Thyroid gland (tissue), 4 donors: ENCODE measurements at regions not wholly inside any gene's neighbourhood (a gene's known extent, or its start where the extent isn't known, plus 50 kb on each side); places are given as distances from the start of the nearest gene placed in this dataset.

Experiments
- DNase-seq, 2 donors: peaks; one replicate each; pipeline ENCODE4 v3.0.0-alpha.2; 2019
- H3K27ac ChIP-seq, 3 donors: fragments of 200-600 bp; sonication (generic); 1 replicate in 2 of 3; 2 replicates in 1 of 3; pipeline ENCODE4 v1.5.1; 2016 to 2019; ENCODE audit warnings: mild to moderate bottlenecking in 1 of 3, moderate library complexity in 1 of 3
- H3K27me3 ChIP-seq: fragments of 200-600 bp; sonication (generic); one replicate; pipeline ENCODE4 v1.5.1; 2019
- H3K36me3 ChIP-seq, 2 donors: fragments of 200-600 bp; sonication (generic); one replicate each; pipeline ENCODE4 v1.5.1; 2016 to 2019
- H3K4me1 ChIP-seq, 2 donors: fragments of 200-600 bp; sonication (generic); one replicate each; pipeline ENCODE4 v1.5.1; 2017 to 2019
- H3K4me3 ChIP-seq, 3 donors: fragments of 200-600 bp; sonication (generic); replicated peaks in 1 of 3; 1 replicate in 2 of 3; 2 replicates in 1 of 3; pipeline ENCODE4 v1.5.1; 2016; ENCODE audit warnings: mild to moderate bottlenecking in 1 of 3
- H3K9me3 ChIP-seq: fragments of 200-600 bp; sonication (generic); one replicate; pipeline ENCODE4 v1.5.1; 2017
- POLR2A ChIP-seq, 2 donors: fragments of 450-650 bp; IDR thresholded peaks; one replicate each; pipeline ENCODE4 v1.6.1; 2017; ENCODE audit warnings: antibody characterized with exemption in 2 of 2, mild to moderate bottlenecking in 2 of 2, moderate library complexity in 1 of 2
- WGBS, 2 donors: methylation state at CpG; one replicate each; pipeline ENCODE4 v1.1.5; 2017; 5-methylcytosine and 5-hydroxymethylcytosine counted together
- intact Hi-C: fragments of 100-400 bp; cut with DNase I; formaldehyde crosslinking; loops from one replicate; pipeline ENCODE4 v1.15.1; 2023
- TF ChIP-seq, protein P1 (sequence below), 6 experiments: fragments of 200-600 bp in 3 of 6; fragments of 450-650 bp in 3 of 6; sonication (generic) in 3 of 6; IDR thresholded peaks; one replicate each; pipeline ENCODE4 v1.5.1; 2016 to 2019; ENCODE audit warnings: antibody characterized with exemption in 6 of 6, mild to moderate bottlenecking in 2 of 6, inconsistent platforms in 1 of 6, moderate library complexity in 1 of 6

DNA sequence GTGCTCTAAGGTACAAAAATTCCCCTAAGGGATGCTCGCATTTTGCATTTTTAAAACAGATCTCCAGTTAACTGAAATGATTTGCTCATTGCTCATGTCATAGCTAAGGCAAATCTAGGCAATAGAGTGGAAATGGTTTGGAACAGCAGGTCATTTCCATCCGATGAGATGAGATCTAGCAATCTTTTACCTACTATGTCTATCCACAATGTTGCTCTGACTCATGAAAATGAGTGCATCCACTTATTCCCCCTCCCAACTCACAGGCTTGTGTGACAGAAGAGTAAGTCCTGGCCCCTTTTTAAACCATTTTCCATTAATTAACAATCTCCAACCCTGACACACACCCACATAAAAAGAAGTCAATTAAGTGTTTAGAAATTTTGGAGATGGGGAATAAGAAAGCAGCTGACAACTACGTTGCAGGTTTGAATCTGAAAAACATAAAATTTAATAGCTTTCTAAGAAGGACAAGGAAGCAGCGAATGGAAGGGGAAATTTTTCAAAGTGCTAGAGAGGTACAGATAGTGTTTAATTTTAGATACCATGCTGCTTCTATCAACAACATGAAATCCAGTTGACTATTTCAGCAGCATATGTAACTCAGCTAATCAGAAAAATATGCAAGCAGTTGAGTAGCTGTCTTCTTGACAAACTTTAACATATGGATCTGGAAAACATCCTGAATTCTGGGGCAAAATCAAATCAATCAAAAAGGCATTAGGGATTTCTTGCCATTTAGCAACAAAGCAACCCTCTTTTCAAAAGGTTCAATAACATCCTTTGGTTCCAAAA, 112.0 kb downstream of the TMCO5A start:
- Histone ChIP-seq H3K4me3 (no peak overlapping the region), H3K9me3 (no peaks in the 10 kb centered on the region), H3K36me3 (no peaks in the 10 kb centered on the region), H3K27ac (no peak overlapping the region), H3K4me1 (no peaks in the 10 kb centered on the region), H3K27me3 (no peaks in the 10 kb centered on the region)
- 87 to 91% methylated on average over 4 of the region's 4 CpGs for WGBS, 2 donors
- intact Hi-C loops, result no loop called here
- no peak for DNase-seq
- TF ChIP-seq, protein P1, sequence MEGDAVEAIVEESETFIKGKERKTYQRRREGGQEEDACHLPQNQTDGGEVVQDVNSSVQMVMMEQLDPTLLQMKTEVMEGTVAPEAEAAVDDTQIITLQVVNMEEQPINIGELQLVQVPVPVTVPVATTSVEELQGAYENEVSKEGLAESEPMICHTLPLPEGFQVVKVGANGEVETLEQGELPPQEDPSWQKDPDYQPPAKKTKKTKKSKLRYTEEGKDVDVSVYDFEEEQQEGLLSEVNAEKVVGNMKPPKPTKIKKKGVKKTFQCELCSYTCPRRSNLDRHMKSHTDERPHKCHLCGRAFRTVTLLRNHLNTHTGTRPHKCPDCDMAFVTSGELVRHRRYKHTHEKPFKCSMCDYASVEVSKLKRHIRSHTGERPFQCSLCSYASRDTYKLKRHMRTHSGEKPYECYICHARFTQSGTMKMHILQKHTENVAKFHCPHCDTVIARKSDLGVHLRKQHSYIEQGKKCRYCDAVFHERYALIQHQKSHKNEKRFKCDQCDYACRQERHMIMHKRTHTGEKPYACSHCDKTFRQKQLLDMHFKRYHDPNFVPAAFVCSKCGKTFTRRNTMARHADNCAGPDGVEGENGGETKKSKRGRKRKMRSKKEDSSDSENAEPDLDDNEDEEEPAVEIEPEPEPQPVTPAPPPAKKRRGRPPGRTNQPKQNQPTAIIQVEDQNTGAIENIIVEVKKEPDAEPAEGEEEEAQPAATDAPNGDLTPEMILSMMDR (IDR thresholded peaks at IDR 0.05), result no peak
- TF ChIP-seq POLR2A (IDR thresholded peaks at IDR 0.05), result no peak

DNA sequence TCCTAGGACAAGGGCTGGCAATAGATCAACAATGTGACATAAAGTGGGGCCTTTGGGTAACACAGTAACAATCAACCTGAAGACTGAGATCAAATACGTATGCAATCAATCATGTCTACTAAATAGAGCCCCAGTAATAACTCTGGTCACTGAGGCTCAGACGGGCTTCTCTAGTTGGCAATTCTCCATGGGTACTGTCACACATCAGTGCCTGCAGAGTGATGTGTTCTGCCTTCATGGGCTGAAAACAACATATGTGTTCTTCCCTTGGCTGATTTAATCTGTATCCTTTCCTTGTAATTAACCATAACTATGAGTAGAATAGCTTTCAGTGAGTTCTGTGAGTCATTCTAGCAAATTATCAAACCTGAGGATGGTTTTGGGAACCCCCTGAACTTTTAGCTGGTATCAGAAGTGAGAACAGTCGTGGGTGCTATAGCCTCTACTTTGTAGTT, 113.6 kb downstream of the TMCO5A start:
- TF ChIP-seq, protein P1 (IDR thresholded peaks at IDR 0.05), result no peak
- TF ChIP-seq POLR2A (IDR thresholded peaks at IDR 0.05), result no peak
- no peak for DNase-seq
- Histone ChIP-seq H3K27ac (no peak overlapping the region), H3K36me3 (no peaks in the 10 kb centered on the region), H3K27me3 (no peaks in the 10 kb centered on the region), H3K4me1 (no peaks in the 10 kb centered on the region), H3K4me3 (no peak overlapping the region), H3K9me3 (no peaks in the 10 kb centered on the region)
- intact Hi-C loops, result no loop called here
- WGBS, 2 donors, result 67 to 68% methylated on average over 2 to 3 of the region's 3 CpGs

DNA sequence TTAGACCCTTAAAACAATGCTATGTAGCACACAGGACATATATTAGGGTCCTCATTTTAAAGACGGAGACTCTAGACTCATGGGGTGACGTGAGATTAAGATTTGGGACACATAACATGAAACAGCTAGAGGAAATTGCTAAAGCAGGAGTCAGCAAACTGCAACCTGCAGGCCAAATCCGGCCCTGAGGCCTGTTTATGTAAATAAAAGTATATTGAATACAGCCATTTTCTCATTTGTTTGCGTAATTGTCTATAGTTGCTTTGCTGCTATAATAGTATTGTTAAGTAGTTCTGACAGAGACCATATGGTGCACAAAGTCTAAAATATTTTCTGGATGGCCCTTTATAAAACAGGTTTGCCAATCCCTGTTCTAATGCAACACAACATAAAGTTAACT, 115.5 kb downstream of the TMCO5A start:
- H3K27ac ChIP-seq, result no peak overlapping the region
- intact Hi-C loops, result no loop called here

DNA sequence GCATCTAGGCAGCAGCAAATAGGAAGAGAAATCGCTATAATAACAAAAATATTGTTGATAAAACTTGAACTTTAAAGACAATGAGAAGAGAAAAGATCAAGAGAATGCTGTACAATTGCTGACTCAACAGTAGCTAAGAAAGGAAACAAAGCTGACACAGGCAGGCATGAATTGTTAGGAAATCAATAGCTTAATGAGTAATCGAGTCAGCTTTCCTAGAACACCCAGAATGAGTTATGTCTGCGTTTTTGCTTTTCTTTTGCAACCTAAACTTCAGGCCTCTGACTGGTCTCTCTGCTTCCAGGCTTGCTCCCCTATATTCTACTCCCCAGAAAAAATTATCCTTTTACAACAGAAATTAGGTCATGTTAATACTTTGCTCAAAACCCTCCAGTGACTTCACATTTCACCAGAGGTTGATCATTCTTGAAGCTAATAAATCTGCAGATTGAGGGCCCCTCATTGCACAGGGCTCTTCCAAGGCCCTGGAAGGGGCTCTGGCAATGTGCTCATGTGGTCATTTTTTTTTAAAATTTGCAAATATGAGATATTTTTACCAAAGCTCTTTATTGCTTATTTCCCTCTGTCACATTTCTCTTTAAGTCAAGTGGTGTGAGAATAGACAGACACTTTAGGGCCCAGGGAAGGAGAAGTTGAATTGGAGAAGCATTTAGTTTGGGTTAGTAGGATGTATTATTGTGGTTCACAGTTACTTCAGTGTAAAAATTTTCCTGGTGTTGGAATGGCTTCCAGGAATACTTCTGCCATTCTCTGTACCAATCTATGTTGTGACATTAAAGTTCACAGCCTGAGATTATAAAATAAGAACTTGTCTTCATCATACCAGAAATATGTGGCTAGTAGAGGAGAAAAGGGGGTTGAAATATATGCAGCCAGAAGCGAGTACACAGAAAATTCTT, 116.3 kb downstream of the TMCO5A start:
- no peaks in the 10 kb centered on the region for H3K9me3 ChIP-seq
- H3K4me1 ChIP-seq, result no peaks in the 10 kb centered on the region
- 77 to 79% methylated on average over 4 of the region's 4 CpGs for WGBS, 2 donors
- TF ChIP-seq POLR2A (IDR thresholded peaks at IDR 0.05), result no peak
- TF ChIP-seq, protein P1 (IDR thresholded peaks at IDR 0.05), result no peak
- no peak for DNase-seq
- H3K36me3 ChIP-seq, result no peaks in the 10 kb centered on the region
- no peaks in the 10 kb centered on the region for H3K27me3 ChIP-seq
- no peak overlapping the region for H3K4me3 ChIP-seq
- H3K27ac ChIP-seq, result no peak overlapping the region
- intact Hi-C loops, result no loop called here

More for the DNA sequence above, 115.5 kb downstream of the TMCO5A start:
- no peaks in the 10 kb centered on the region for H3K4me1 ChIP-seq
- TF ChIP-seq, protein P1 (IDR thresholded peaks at IDR 0.05), result no peak
- no peak for TF ChIP-seq POLR2A (IDR thresholded peaks at IDR 0.05)
- H3K9me3 ChIP-seq, result no peaks in the 10 kb centered on the region
- H3K4me3 ChIP-seq, result no peak overlapping the region
- WGBS, 2 donors, result 94 to 96% methylated on average over 4 of the region's 4 CpGs
- no peak for DNase-seq
- H3K36me3 ChIP-seq, result no peaks in the 10 kb centered on the region
- H3K27me3 ChIP-seq, result no peaks in the 10 kb centered on the region
